GM12892 (cell line): ENCODE measurements at regions not wholly inside any gene's neighbourhood (a gene's known extent, or its start where the extent isn't known, plus 50 kb on each side); places are given as distances from the start of the nearest gene placed in this dataset.

Experiments used
- POLR2A ChIP-seq: IDR thresholded peaks from 2 replicates; pipeline ENCODE4 v1.6.1; 2011; ENCODE audit warnings: low read depth, low read length, control low read depth
- POLR2AphosphoS5 ChIP-seq: IDR thresholded peaks from 2 replicates; pipeline ENCODE4 v1.6.1; 2011; ENCODE audit warnings: low read depth, low read length, control low read depth

DNA sequence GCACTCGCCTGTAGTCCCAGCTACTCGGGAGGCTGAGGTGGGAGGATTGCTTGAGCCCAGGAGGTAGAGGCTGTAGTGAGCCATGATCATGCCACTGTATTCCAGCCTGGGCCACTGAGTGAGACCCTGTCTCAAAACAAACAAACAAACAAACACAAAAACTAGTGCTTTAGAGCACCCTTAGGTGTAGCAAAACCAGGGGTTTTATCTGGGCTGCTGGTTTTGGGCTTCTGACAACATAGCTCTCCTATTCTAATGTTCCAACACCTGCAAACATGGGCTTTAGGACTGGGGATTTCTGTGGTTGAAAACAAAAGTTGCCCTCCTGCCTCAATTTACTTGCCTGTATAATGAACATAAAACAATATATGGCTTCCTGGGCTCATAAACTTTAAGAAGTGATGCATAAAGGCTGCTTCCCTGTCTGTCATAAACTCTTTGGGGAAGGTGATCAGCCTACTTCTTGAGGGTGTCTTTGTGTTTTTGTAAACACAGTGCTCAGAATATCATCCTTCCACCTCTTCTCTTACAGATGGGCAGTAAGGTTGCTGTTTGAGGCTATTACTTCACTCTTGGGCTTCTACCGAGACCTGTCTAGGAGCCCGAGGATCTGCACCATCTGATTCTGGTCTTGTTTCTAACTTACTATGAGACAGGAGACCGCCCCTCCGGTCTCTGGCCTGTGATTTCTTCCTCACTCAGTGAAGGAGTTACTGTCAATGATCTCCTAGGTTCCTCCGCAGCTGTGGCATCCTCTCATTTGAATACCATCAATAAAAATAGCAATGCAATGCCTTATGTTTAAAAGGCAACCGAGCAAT lies 246.5 kb downstream of the MYCN start:
- TF ChIP-seq POLR2A, result no peak
- no peak for TF ChIP-seq POLR2AphosphoS5
